GM18519 (cell line): ENCODE measurements at regions not wholly inside any gene's neighbourhood (a gene's known extent, or its start where the extent isn't known, plus 50 kb on each side); places are given as distances from the start of the nearest gene placed in this dataset.
"Not testable (repeated sequence)": the region's sequence is repeated elsewhere in the genome, so short reads cannot be mapped to it uniquely, and the experiment has no call there.

ENCODE experiments used
- ATAC-seq: cut with Tn5 transposase; IDR thresholded peaks from one replicate; pipeline ENCODE4 v1.9.1; 2021; ENCODE audit warnings: mild to moderate bottlenecking, moderate library complexity; ENCODE audit not compliant: unreplicated experiment, low FRiP score

DNA sequence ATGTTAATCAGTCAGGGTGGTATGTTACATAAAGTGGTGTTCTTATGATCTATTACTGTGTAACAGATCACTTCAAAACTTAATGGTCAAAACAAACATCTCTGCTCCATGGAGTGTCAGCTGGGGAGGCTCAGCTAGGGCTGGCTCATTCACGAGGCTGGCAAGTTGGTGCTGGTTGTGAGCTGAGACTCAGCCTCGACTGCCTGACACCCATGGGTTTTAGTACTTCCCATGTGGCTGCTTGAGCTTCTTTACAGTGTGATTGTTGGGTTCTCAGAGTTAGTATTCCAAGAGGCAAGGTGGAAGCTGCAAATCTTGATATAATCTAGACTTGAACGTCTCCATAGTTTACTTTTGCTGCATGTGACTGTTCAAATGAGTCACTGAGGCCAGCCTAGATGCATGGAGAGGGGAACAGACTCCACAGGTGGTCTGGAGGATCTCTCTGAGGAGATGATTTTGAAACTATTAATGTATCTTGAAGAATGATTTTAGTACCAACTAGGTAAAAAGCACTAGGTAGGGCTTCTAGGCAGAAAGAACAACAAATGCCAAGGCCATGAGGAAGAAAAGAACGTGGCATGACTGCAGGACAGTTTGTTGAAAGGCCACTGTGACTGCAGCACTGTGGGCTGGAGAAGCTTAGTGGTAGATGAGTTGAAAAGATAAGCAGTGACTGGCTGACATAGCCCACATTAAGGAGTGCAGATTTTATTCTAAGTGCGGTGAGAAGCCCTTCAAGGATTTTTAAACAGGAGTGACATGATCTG lies 281.1 kb upstream of the PROK2 start:
- ATAC-seq: no peak

DNA sequence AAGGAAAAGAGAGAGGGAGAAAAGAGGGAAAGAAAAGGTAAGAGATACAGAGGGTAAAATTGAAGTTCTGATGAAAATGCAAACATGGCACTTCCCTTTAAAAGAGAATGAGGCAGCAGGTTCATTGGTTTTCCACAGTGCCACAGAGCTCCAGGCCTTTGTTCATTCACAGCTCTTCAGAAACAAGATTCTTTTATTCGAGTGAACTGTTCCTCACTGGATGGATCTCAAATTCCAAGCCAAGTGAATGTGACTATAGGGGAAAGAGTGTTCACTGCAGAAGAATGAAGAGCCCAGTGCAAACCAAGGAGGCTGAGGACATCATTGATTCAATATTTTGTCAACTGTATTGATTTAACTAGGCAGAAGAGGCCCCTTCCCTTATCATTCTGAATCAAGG lies 280.3 kb upstream of the PROK2 start:
- ATAC-seq: no peak

GRCh38 chr3:72064727-72065126 lies 279.8 kb upstream of the PROK2 start:
- not testable (repeated sequence) for ATAC-seq

DNA sequence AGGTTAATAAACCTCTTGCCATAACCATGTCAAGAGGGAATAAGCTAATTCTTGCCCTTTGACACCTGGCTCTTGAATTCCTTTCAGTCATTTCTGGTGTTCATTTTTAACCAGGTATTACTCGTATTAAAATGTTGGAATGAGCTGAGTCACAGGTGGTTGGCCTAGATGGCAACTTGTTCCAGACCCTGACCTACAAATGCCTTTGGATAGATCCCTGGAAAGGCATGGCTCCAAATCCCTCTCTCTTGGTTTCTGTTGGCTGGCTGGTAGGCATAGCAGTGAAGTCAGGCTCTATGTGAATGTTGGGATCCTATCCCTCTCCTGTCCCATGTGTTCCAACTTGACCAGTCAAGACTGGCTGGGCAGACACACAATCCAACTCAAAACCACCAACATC lies 277.1 kb upstream of the PROK2 start:
- ATAC-seq: no peak

DNA sequence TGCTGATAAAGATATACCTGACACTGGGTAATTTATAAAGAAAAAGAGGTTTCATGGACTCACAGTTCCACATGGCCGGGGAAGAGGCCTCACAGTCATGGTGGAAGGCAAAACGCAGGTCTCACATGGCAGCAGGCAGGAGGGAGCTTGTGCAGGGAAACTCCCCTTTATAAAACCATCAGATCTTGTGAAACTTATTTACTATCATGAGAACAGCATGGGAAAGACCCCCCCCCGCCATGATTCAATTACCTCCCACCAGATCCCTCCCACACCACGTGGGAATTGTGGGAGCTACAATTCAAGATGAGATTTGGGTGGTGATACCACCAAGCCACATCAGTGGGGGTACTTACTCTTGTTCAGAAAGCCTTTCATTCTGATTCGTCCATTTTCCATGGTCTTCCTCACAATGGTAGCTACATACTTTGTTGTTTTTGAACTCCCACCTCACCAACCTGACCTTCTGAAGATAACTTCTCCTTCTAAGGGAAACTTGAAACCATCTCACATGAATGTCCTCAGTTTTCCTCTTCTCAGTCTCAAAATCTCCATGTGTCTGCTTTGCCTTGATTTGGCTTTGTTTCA lies 275.6 kb upstream of the PROK2 start:
- no peak for ATAC-seq

DNA sequence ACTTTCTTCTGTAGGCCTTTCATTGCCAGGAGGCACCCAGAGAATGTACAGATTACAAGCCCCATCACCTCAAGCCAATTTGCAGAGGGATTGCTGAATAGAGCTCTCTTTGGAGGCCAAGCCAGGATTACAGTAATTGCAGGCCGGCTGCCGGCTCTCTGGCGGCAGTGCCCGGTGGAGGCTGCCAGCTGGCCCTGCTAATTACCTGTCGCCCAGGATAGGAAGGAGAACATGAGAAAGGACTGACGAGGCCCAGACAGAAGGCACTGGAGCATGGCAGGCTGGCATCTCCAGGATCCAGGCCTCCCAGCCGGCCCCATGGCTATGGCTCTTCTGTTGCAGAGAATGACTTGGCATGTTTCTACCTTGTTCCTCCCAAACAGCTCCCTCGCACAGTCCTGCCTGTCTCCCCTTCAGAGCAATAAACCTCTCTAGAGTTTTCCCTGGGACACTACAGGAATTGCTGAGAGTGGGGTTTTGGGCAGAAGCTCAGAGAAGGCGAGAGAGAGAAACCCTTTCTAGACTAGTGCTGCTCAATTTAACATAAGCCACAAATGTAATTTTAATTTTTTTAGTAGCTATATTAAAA lies 273.6 kb upstream of the PROK2 start:
- no peak for ATAC-seq

- no peak for ATAC-seq
Observed at GRCh38 chr3:72055436-72055835, 270.5 kb upstream of the PROK2 start.

- ATAC-seq: no peak
Observed at GRCh38 chr3:72054976-72055375, 270.0 kb upstream of the PROK2 start.

GRCh38 chr3:72052841-72053409 lies 268.0 kb upstream of the PROK2 start:
- ATAC-seq: no peak

DNA sequence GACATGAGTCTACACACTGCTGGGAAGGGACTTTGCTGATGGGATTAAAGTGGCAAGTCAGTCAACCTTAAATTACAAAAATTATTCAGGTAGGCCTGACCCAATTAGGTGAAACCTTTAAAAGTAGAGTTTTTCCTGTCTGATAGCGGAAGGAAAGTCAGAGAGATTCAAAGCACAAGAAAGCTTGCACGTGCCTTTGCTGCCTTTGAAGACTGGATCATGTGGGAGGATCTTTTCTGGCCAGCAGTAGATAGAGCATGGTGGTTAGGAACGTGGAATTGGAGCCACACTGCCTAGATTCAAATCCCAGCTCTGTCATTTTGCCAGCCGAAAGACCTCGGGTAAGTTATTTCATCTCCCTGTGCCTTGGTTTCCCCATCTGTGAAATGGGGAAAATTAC lies 265.8 kb upstream of the PROK2 start:
- no peak for ATAC-seq

DNA sequence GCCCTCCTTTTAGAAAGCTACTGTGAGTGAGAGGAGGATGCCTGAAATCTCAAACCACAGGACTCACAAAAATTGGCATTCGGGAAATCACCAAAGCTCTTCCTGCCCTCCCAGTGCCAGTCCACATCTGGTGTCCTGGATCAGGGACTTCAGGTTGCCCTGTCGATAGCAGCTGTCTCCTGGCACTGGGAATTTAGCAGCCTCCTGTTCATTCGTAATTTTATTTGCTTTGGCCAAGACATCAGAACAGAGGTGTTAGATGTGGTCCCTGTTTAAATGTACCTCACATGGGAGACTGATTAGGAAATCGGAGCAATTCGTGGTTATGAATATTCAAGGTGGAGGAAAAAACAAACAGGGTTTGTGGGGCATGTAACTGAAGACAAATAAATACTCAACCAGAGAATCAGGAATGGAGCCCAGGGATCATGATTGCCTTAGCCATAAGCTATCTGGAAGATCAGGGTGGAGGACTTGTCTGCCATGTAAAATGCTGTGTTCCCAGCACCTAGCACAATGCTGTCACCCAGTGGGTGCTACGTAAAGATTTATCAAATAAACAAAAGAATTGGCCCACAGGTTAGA lies 265.2 kb upstream of the PROK2 start:
- no peak for ATAC-seq

DNA sequence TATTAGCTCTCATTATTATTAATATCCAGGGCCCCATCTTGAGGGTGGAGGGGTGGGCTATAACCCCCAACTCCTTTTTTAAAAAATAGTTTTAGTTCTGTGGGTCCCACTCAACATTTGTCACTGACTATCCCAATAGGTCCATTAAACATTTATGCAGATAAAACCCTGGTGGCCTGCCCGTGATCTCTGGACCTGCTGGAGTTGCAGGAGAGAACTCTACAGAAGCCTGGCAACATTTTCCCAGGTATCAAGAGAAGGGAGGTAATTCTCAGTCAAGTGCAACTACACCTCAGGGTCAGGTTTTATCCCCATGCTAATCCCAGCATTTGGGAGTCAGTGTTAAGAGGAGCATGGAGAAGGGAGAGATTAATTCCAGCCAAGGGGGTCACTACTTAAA lies 264.4 kb upstream of the PROK2 start:
- ATAC-seq: no peak

GRCh38 chr3:72048873-72049272 lies 263.9 kb upstream of the PROK2 start:
- no peak for ATAC-seq

DNA sequence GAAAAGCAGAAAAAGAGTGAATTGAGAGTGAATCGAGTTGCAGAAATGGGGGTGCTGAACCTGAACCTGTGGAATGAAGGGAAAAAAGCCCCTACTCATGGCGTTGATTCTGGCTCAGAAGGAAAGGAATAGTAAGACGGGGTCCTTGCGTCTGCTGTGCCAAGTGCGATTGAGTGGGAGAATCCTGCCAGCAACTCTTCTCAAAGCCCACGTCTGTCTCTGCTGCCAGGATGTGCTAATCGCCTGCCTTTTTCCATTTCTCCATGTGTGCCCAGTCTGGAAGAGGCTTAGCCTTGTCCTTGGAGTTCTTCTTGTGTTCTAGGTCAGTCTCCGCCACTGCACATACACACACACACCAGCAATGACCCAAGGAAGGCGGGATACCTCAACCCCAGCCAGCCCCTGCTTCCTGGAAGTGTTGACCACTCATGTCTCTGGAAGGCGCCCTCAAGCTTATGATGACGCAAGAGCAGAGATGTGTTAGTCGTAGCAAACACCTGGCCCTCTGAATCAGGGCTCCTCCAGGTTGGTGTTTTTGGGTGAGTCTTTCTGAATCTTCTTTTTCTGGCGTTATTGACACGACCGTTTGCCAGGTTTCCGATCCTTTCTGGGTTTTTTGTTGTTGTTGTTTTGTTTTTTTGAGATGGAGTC lies 262.4 kb upstream of the PROK2 start:
- no peak for ATAC-seq

- ATAC-seq: no peak
Observed at GRCh38 chr3:72044231-72044855, 259.4 kb upstream of the PROK2 start.

GRCh38 chr3:72043204-72044133 lies 258.5 kb upstream of the PROK2 start:
- no peak for ATAC-seq

- ATAC-seq: no peak
Observed at GRCh38 chr3:72042397-72043203, 257.7 kb upstream of the PROK2 start.

DNA sequence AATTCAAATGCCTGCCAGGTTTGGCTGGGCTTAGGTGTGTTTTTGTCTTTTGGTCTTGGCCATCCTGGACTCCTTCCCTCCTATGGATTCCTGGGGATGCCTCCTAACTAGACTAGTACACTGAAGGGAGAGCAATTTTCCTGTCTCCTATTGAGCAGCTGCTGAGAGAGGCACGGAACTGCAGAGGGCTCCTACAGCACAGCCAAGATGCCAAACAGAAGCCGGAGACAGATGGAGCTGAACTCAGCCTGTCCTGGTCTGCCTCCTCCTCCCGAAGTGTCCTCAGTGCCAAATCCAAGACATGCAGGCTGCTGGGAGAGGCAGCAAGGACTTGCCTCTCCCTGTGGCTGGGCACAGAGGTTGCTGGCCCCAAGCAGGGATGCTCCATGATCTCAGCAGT lies 256.6 kb upstream of the PROK2 start:
- no peak for ATAC-seq

DNA sequence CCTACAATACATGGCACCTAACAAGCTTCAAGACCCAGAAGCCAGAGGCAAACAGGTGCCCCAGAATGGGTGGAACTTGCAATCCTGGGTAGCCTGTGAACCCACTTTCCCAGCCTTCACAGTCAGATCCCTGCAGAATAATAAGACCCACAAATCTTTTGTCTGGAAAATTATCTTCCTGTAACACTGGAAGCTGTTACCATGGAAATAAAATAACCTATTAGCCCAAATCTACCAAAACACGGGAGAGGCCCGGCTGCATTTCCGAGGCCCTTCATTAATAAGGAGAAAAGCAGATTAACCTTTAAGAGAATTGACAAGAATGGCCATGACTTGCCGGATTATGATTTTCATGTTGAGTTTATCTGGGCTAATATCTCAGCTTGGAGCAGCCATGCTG lies 256.1 kb upstream of the PROK2 start:
- no peak for ATAC-seq
